HEK293 (cell line): ENCODE measurements at regions not wholly inside any gene's neighbourhood (a gene's known extent, or its start where the extent isn't known, plus 50 kb on each side); places are given as distances from the start of the nearest gene placed in this dataset.

ENCODE experiments used
- CTCF ChIA-PET: fragments of 350-600 bp; formaldehyde crosslinking; extraction: SDS; loops from one replicate; lab custom pipeline; 2021; ENCODE audit warnings: antibody characterized with exemption; lab: Yijun Ruan, JAX
- POLR2A ChIA-PET: fragments of 300-600 bp; formaldehyde crosslinking; extraction: SDS; loops from one replicate; lab custom pipeline; 2020; ENCODE audit warnings: antibody characterized with exemption, inconsistent platforms; lab: Yijun Ruan, JAX
- H3K27ac ChIP-seq: fragments of 200-500 bp; sonication (Bioruptor generic); 2 replicates; pipeline ENCODE4 v1.5.1; 2014; ENCODE audit warnings: low read depth, low read length, control low read depth, inconsistent platforms; ENCODE audit errors: extremely low read depth
- H3K36me3 ChIP-seq, 2 experiments: fragments of 200-500 bp in 1 of 2; sonication (Bioruptor generic) in 1 of 2; 1 replicate in 1 of 2; 2 replicates in 1 of 2; pipeline ENCODE4 v1.5.1; 2014 to 2017; ENCODE audit warnings: inconsistent platforms in 2 of 2, low read length in 2 of 2; ENCODE audit not compliant: control insufficient read depth in 2 of 2, insufficient read depth in 1 of 2
- H3K4me1 ChIP-seq: fragments of 200-500 bp; sonication (Bioruptor generic); 2 replicates; pipeline ENCODE4 v1.5.1; 2014; ENCODE audit warnings: mild to moderate bottlenecking, low read length, inconsistent platforms; ENCODE audit not compliant: control insufficient read depth, insufficient read depth
- H3K4me3 ChIP-seq: 2 replicates; pipeline ENCODE4 v1.5.1; 2011; ENCODE audit warnings: low read depth, mild to moderate bottlenecking, control low read depth, low read length, moderate library complexity
- H3K9me3 ChIP-seq: fragments of 200-500 bp; sonication (Bioruptor generic); 2 replicates; pipeline ENCODE4 v1.5.1; 2014; ENCODE audit warnings: low read depth, low read length, inconsistent platforms; ENCODE audit not compliant: control insufficient read depth, insufficient read depth
- EGR2 ChIP-seq: fragments of 450-650 bp; formaldehyde crosslinking; IDR thresholded peaks from 2 replicates; pipeline ENCODE4 v1.5.1; 2016; ENCODE audit warnings: low read depth, missing biosample characterization, missing genetic modification characterization
- KLF16 ChIP-seq: fragments of 450-650 bp; formaldehyde crosslinking; IDR thresholded peaks from 2 replicates; pipeline ENCODE4 v1.5.1; 2017; ENCODE audit warnings: missing biosample characterization, missing genetic modification characterization
- SCRT2 ChIP-seq: fragments of 450-650 bp; formaldehyde crosslinking; IDR thresholded peaks from 2 replicates; pipeline ENCODE4 v1.5.1; 2016; ENCODE audit warnings: missing biosample characterization, missing genetic modification characterization
- WT1 ChIP-seq: fragments of 450-650 bp; formaldehyde crosslinking; IDR thresholded peaks from 2 replicates; pipeline ENCODE4 v1.5.1; 2016; ENCODE audit warnings: missing biosample characterization, missing genetic modification characterization
- ZBTB1 ChIP-seq: fragments of 450-650 bp; formaldehyde crosslinking; IDR thresholded peaks from 2 replicates; pipeline ENCODE4 v1.5.1; 2016; ENCODE audit warnings: missing biosample characterization, missing genetic modification characterization
- ZBTB11 ChIP-seq: fragments of 450-650 bp; formaldehyde crosslinking; conservative IDR thresholded peaks from 2 replicates; pipeline ENCODE4 v1.5.1; 2016; ENCODE audit warnings: low read depth, missing biosample characterization, missing genetic modification characterization
- ZBTB6 ChIP-seq: fragments of 450-650 bp; formaldehyde crosslinking; IDR thresholded peaks from 2 replicates; pipeline ENCODE4 v1.5.1; 2017; ENCODE audit warnings: missing biosample characterization, missing genetic modification characterization
- ZEB2 ChIP-seq: fragments of 450-650 bp; formaldehyde crosslinking; IDR thresholded peaks from 2 replicates; pipeline ENCODE4 v1.5.1; 2016; ENCODE audit warnings: missing biosample characterization, missing genetic modification characterization
- ZFHX2 ChIP-seq: fragments of 450-650 bp; formaldehyde crosslinking; conservative IDR thresholded peaks from 2 replicates; pipeline ENCODE4 v1.5.1; 2016; ENCODE audit warnings: missing biosample characterization, missing genetic modification characterization
- ZNF146 ChIP-seq: fragments of 450-650 bp; formaldehyde crosslinking; IDR thresholded peaks from 2 replicates; pipeline ENCODE4 v1.5.1; 2016; ENCODE audit warnings: missing biosample characterization, missing genetic modification characterization
- ZNF169 ChIP-seq: fragments of 450-650 bp; formaldehyde crosslinking; IDR thresholded peaks from 2 replicates; pipeline ENCODE4 v1.5.1; 2016; ENCODE audit warnings: missing biosample characterization, missing genetic modification characterization
- ZNF202 ChIP-seq: fragments of 450-650 bp; formaldehyde crosslinking; IDR thresholded peaks from 2 replicates; pipeline ENCODE4 v1.5.1; 2016; ENCODE audit warnings: missing biosample characterization, missing genetic modification characterization, borderline replicate concordance
- ZNF24 ChIP-seq: fragments of 450-650 bp; formaldehyde crosslinking; IDR thresholded peaks from 2 replicates; pipeline ENCODE4 v1.5.1; 2016; ENCODE audit warnings: missing biosample characterization, missing genetic modification characterization
- ZNF248 ChIP-seq: fragments of 450-650 bp; formaldehyde crosslinking; IDR thresholded peaks from 2 replicates; pipeline ENCODE4 v1.5.1; 2017; ENCODE audit warnings: missing biosample characterization, missing genetic modification characterization
- ZNF404 ChIP-seq: fragments of 450-650 bp; formaldehyde crosslinking; IDR thresholded peaks from 2 replicates; pipeline ENCODE4 v1.5.1; 2017; ENCODE audit warnings: missing biosample characterization, missing genetic modification characterization
- ZNF510 ChIP-seq: fragments of 450-650 bp; formaldehyde crosslinking; IDR thresholded peaks from 2 replicates; pipeline ENCODE4 v1.5.1; 2018; ENCODE audit warnings: mild to moderate bottlenecking, missing genetic modification characterization, missing biosample characterization; ENCODE audit not compliant: insufficient replicate concordance
- ZNF514 ChIP-seq: fragments of 450-650 bp; formaldehyde crosslinking; IDR thresholded peaks from 2 replicates; pipeline ENCODE4 v1.5.1; 2016; ENCODE audit warnings: missing biosample characterization, missing genetic modification characterization
- ZNF529 ChIP-seq: fragments of 450-650 bp; formaldehyde crosslinking; IDR thresholded peaks from 2 replicates; pipeline ENCODE4 v1.5.1; 2017; ENCODE audit warnings: missing genetic modification characterization, missing biosample characterization; ENCODE audit not compliant: insufficient replicate concordance
- ZNF548 ChIP-seq: fragments of 450-650 bp; formaldehyde crosslinking; IDR thresholded peaks from 2 replicates; pipeline ENCODE4 v1.5.1; 2016; ENCODE audit warnings: missing biosample characterization, missing genetic modification characterization
- ZNF571 ChIP-seq: fragments of 450-650 bp; formaldehyde crosslinking; IDR thresholded peaks from 2 replicates; pipeline ENCODE4 v1.5.0; 2017; ENCODE audit warnings: missing biosample characterization, missing genetic modification characterization
- ZNF670 ChIP-seq: fragments of 450-650 bp; formaldehyde crosslinking; IDR thresholded peaks from 2 replicates; pipeline ENCODE4 v1.5.1; 2016; ENCODE audit warnings: missing biosample characterization, missing genetic modification characterization, low read depth
- ZNF830 ChIP-seq: fragments of 450-650 bp; IDR thresholded peaks from 2 replicates; pipeline ENCODE4 v1.5.0; 2018; ENCODE audit warnings: missing biosample characterization, missing genetic modification characterization, low read depth, mild to moderate bottlenecking, moderate library complexity
- TF ChIP-seq, protein P1 (sequence below): fragments of 450-650 bp; formaldehyde crosslinking; IDR thresholded peaks from 2 replicates; pipeline ENCODE4 v1.5.1; 2016; ENCODE audit warnings: missing biosample characterization, missing genetic modification characterization, low read depth

GRCh38 chr2:43129676-43130547, 96.5 kb downstream of the ZFP36L2 start:
- TF ChIP-seq ZFHX2 (peak; percentile 44; the same call in 1 of the 2 replicates), KLF16 (tag by site-specific recombination) (no peak), ZNF24 (tag by site-specific recombination) (no peak), SCRT2 (tag by site-specific recombination) (peak; percentile 69), EGR2 (tag by site-specific recombination) (peak; percentile 48; the same call in 1 of the 2 replicates), ZNF670 (tag by site-specific recombination) (no peak)
- CTCF ChIA-PET = interaction anchor here (0.7 to 3.9 kb wide), 9 partner anchors 18 to 355 kb away, joined by 3 to 39 read pairs (median 5); no protein-coding TSS in a partner anchor
- POLR2A ChIA-PET = interaction anchor here (1.5 kb wide), 1 partner anchor 97 kb away, joined by 7 read pairs; the partner anchor contains the start of gene ZFP36L2

GRCh38 chr2:43128559-43128955, 97.8 kb downstream of the ZFP36L2 start:
- ChIA-PET CTCF (interaction anchor here (0.7 to 3.9 kb wide), 5 partner anchors 41 to 356 kb away, joined by 3 to 39 read pairs (median 5); no protein-coding TSS in a partner anchor), POLR2A (interaction anchor here (1.0 kb wide), 1 partner anchor 100 kb away, joined by 4 read pairs; no protein-coding TSS in a partner anchor)
- no peaks in the 10 kb centered on the region for H3K36me3 ChIP-seq
- H3K27ac ChIP-seq = no peak overlapping the region
- H3K4me1 ChIP-seq = no peaks in the 10 kb centered on the region
- no peak overlapping the region for H3K4me3 ChIP-seq
- no peak for TF ChIP-seq ZNF202 (tag by site-specific recombination)
- no peak for TF ChIP-seq ZNF404 (tag by site-specific recombination)
- no peak for TF ChIP-seq ZBTB1 (tag by site-specific recombination)
- no peak for TF ChIP-seq ZNF830
- TF ChIP-seq ZNF514 (tag by site-specific recombination) = no peak
- TF ChIP-seq ZNF169 (tag by site-specific recombination) = no peak
- TF ChIP-seq ZNF510 (tag by site-specific recombination) = no peak
- no peak for TF ChIP-seq ZBTB6 (tag by site-specific recombination)
- no peak for TF ChIP-seq ZNF571 (tag by site-specific recombination)
- no peak for TF ChIP-seq ZEB2 (tag by site-specific recombination)
- TF ChIP-seq, protein P1, sequence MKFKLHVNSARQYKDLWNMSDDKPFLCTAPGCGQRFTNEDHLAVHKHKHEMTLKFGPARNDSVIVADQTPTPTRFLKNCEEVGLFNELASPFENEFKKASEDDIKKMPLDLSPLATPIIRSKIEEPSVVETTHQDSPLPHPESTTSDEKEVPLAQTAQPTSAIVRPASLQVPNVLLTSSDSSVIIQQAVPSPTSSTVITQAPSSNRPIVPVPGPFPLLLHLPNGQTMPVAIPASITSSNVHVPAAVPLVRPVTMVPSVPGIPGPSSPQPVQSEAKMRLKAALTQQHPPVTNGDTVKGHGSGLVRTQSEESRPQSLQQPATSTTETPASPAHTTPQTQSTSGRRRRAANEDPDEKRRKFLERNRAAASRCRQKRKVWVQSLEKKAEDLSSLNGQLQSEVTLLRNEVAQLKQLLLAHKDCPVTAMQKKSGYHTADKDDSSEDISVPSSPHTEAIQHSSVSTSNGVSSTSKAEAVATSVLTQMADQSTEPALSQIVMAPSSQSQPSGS = no peak
- no peak for TF ChIP-seq ZNF529 (tag by site-specific recombination)
- no peak for TF ChIP-seq ZFHX2
- TF ChIP-seq ZNF548 (tag by site-specific recombination) = no peak
- no peak for TF ChIP-seq ZNF248 (tag by site-specific recombination)
- no peak for TF ChIP-seq WT1 (tag by site-specific recombination)
- no peak for TF ChIP-seq ZNF146 (tag by site-specific recombination)
- TF ChIP-seq ZBTB11 = no peak
- no peak for TF ChIP-seq ZNF670 (tag by site-specific recombination)
- TF ChIP-seq SCRT2 (tag by site-specific recombination) = no peak
- no peaks in the 10 kb centered on the region for H3K9me3 ChIP-seq

More at GRCh38 chr2:43129676-43130547, 96.5 kb downstream of the ZFP36L2 start:
- Histone ChIP-seq H3K4me3 (no peak overlapping the region), H3K9me3 (no peaks in the 10 kb centered on the region), H3K27ac (no peak overlapping the region), H3K36me3 (no peaks in the 10 kb centered on the region), H3K4me1 (no peaks in the 10 kb centered on the region)
